ENCODE measurements at regions not wholly inside any gene's neighbourhood (a gene's known extent, or its start where the extent isn't known, plus 50 kb on each side); places are given as distances from the start of the nearest gene placed in this dataset.

GRCh38 chr9:86893811-86894490 lies 53.4 kb downstream of the GAS1 start:
- Mint-ChIP-seq H3K27ac (ENCODE audit: unreplicated experiment) (peak overlapping the region; percentile 84), H3K4me1 (ENCODE audit: unreplicated experiment) (peaks cover 14% of the 10 kb centered on the region), H3K4me3 (ENCODE audit: unreplicated experiment) (no peak overlapping the region), H3K27me3 (ENCODE audit: unreplicated experiment) (no peaks in the 10 kb centered on the region), H3K36me3 (ENCODE audit: unreplicated experiment) (no peaks in the 10 kb centered on the region), H3K9me3 (ENCODE audit: unreplicated experiment) (no peaks in the 10 kb centered on the region)
- TF ChIP-seq, protein P1, sequence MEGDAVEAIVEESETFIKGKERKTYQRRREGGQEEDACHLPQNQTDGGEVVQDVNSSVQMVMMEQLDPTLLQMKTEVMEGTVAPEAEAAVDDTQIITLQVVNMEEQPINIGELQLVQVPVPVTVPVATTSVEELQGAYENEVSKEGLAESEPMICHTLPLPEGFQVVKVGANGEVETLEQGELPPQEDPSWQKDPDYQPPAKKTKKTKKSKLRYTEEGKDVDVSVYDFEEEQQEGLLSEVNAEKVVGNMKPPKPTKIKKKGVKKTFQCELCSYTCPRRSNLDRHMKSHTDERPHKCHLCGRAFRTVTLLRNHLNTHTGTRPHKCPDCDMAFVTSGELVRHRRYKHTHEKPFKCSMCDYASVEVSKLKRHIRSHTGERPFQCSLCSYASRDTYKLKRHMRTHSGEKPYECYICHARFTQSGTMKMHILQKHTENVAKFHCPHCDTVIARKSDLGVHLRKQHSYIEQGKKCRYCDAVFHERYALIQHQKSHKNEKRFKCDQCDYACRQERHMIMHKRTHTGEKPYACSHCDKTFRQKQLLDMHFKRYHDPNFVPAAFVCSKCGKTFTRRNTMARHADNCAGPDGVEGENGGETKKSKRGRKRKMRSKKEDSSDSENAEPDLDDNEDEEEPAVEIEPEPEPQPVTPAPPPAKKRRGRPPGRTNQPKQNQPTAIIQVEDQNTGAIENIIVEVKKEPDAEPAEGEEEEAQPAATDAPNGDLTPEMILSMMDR (IDR thresholded peaks at IDR 0.05): no peak
- no peak for DNase-seq (ENCODE audit: extremely low spot score, unreplicated experiment)

- DNase-seq (ENCODE audit: extremely low spot score, unreplicated experiment): no peak
- H3K4me1 Mint-ChIP-seq (ENCODE audit: unreplicated experiment): peaks cover 14% of the 10 kb centered on the region
- no peak overlapping the region for H3K4me3 Mint-ChIP-seq (ENCODE audit: unreplicated experiment)
- TF ChIP-seq, protein P1 (IDR thresholded peaks at IDR 0.05): no peak
- no peaks in the 10 kb centered on the region for H3K36me3 Mint-ChIP-seq (ENCODE audit: unreplicated experiment)
- H3K27me3 Mint-ChIP-seq (ENCODE audit: unreplicated experiment): no peaks in the 10 kb centered on the region
- H3K9me3 Mint-ChIP-seq (ENCODE audit: unreplicated experiment): no peaks in the 10 kb centered on the region
- no peak overlapping the region for H3K27ac Mint-ChIP-seq (ENCODE audit: unreplicated experiment)
Observed at GRCh38 chr9:86892576-86892975, 54.7 kb downstream of the GAS1 start.

- H3K27ac Mint-ChIP-seq (ENCODE audit: unreplicated experiment): no peak overlapping the region
- H3K9me3 Mint-ChIP-seq (ENCODE audit: unreplicated experiment): no peaks in the 10 kb centered on the region
- no peak overlapping the region for H3K4me3 Mint-ChIP-seq (ENCODE audit: unreplicated experiment)
- H3K4me1 Mint-ChIP-seq (ENCODE audit: unreplicated experiment): peaks cover 14% of the 10 kb centered on the region
- TF ChIP-seq, protein P1 (IDR thresholded peaks at IDR 0.05): no peak
- no peaks in the 10 kb centered on the region for H3K27me3 Mint-ChIP-seq (ENCODE audit: unreplicated experiment)
- no peak for DNase-seq (ENCODE audit: extremely low spot score, unreplicated experiment)
- H3K36me3 Mint-ChIP-seq (ENCODE audit: unreplicated experiment): no peaks in the 10 kb centered on the region
Observed at GRCh38 chr9:86891886-86892437, 55.3 kb downstream of the GAS1 start.

GRCh38 chr9:86891091-86891490 lies 56.2 kb downstream of the GAS1 start:
- TF ChIP-seq, protein P1 (IDR thresholded peaks at IDR 0.05): no peak
- H3K4me3 Mint-ChIP-seq (ENCODE audit: unreplicated experiment): no peak overlapping the region
- H3K9me3 Mint-ChIP-seq (ENCODE audit: unreplicated experiment): no peaks in the 10 kb centered on the region
- DNase-seq (ENCODE audit: extremely low spot score, unreplicated experiment): no peak
- H3K36me3 Mint-ChIP-seq (ENCODE audit: unreplicated experiment): no peaks in the 10 kb centered on the region
- H3K27ac Mint-ChIP-seq (ENCODE audit: unreplicated experiment): no peak overlapping the region
- H3K4me1 Mint-ChIP-seq (ENCODE audit: unreplicated experiment): peaks cover 14% of the 10 kb centered on the region
- no peaks in the 10 kb centered on the region for H3K27me3 Mint-ChIP-seq (ENCODE audit: unreplicated experiment)

- no peak for DNase-seq (ENCODE audit: extremely low spot score, unreplicated experiment)
- Mint-ChIP-seq H3K9me3 (ENCODE audit: unreplicated experiment) (no peaks in the 10 kb centered on the region), H3K36me3 (ENCODE audit: unreplicated experiment) (no peaks in the 10 kb centered on the region), H3K27me3 (ENCODE audit: unreplicated experiment) (no peaks in the 10 kb centered on the region), H3K4me1 (ENCODE audit: unreplicated experiment) (no peaks in the 10 kb centered on the region), H3K4me3 (ENCODE audit: unreplicated experiment) (no peak overlapping the region), H3K27ac (ENCODE audit: unreplicated experiment) (no peak overlapping the region)
- TF ChIP-seq, protein P1 (IDR thresholded peaks at IDR 0.05): no peak
Observed at GRCh38 chr9:86885232-86885631, 62.1 kb downstream of the GAS1 start.

Measured in osteocyte (in vitro differentiated cells).